ENCODE measurements at regions not wholly inside any gene's neighbourhood (a gene's known extent, or its start where the extent isn't known, plus 50 kb on each side); places are given as distances from the start of the nearest gene placed in this dataset.

DNA sequence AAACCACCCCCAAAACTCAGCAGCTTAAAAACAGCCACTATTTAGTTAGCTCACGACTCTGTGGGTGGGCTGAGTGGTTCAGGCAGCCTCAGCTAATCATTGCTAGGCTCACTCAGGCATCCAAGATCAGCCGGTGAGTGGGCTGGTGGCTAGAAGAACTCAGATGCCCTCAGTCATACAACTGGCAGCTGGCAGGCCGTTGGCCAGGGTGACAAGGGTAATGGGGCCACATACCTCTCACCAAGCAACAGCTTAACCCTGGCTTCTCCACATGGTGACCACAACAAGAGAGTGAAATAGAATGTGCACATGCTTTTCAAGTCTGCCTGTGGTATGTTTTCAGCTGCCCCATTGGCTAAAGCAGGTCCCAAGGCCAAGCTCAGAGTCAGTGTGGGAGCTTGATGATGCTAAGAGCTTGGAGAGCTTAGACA lies 435.4 kb upstream of the TSHZ3 start:
- no peak for DNase-seq (ENCODE audit: low read depth in 2 of 2)

DNA sequence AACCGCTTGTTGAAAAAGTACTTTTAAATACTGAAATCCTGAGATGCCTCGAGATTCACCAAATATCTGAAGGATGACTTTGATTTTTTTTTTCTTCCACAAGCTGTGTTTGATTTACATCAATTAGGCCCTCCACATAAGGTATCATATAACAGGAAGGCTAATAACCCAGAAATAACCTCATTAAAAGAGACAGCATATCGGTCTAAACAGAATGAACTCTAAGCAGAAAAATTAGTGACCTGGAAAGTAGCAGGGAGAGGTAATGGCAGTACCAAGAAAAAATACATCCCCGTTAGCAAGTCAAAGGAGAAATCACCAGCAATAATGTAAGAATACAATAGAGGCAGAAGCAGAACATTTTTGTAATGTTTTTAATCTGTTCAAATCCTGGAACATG lies 452.4 kb upstream of the TSHZ3 start:
- DNase-seq (ENCODE audit: low read depth in 2 of 2), result no peak

DNA sequence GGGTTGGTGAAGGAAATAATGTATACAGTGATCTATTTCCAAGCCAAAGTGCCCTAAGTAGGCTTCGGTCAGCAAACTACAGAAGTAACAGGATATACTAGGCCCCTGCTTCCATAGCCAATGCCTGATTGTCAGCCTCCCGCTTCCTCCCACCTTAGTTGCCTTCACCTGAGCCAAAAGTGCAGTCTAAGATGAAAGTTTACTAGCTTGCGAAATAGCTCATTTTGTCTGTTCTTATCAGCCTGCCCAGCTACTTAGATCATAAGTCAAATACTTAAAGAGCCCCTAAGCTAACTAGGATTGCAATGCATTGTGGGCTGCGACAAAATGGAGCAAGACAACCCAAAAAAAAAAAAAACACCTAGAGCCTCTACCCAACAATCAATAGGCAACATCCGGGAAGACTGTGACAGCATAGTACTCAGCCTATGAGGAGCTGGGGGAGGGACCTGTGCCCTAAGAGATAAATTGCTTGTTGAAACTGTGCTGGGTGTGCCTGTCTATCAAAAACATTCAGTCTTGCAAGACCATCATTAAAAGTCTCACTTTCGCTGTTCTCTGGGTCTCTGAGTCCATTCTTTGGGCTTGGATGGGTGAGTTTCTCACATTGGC lies 454.7 kb upstream of the TSHZ3 start:
- DNase-seq (ENCODE audit: low read depth in 2 of 2), result no peak

DNA sequence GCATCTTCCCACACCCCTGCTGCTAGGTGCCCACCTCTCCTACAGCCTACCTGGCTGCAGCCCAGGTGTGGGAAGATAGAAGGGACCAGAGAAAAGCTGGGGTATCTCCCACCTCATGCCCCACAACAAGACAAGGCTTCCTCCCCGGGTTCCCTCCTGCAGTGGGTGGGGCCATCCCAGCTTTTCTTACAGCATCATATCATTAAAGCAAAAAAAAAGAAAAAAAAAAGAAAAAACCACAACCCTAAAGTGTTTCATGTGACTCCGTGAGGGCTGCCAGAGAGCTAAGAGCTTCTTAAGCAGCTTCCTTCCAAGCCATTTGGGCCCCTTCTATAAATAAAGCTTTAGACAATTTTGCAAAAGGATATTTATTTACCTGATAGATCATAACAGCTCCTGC lies 455.4 kb upstream of the TSHZ3 start:
- DNase-seq (ENCODE audit: low read depth in 2 of 2), result no peak

DNA sequence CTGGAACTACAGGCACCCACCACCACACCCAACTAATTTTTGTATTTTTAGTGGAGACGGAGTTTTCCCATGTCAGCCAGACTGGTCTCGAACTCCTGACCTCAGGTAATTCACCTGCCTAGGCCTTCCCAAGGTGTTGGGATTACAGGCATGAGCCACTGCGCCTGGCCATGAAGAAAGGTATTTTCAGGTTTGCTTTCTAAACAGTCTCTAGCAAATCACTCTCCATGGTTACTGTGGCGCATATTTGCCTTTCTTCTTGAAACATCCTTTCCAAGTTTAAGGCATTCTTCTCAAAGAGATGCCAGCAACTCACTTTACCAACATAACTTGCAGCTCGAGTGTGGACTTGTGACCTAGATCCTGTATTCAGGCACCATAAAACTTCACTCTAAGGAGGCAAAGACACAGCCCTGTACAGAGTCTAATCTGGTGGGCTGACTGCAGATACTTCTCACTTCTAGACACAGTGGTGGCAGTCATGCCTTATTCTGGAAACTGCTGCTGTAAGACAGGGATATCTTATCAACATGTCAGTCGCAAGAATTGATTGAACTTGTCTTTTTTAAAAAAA lies 461.4 kb upstream of the TSHZ3 start:
- DNase-seq (ENCODE audit: low read depth in 2 of 2), result no peak

DNA sequence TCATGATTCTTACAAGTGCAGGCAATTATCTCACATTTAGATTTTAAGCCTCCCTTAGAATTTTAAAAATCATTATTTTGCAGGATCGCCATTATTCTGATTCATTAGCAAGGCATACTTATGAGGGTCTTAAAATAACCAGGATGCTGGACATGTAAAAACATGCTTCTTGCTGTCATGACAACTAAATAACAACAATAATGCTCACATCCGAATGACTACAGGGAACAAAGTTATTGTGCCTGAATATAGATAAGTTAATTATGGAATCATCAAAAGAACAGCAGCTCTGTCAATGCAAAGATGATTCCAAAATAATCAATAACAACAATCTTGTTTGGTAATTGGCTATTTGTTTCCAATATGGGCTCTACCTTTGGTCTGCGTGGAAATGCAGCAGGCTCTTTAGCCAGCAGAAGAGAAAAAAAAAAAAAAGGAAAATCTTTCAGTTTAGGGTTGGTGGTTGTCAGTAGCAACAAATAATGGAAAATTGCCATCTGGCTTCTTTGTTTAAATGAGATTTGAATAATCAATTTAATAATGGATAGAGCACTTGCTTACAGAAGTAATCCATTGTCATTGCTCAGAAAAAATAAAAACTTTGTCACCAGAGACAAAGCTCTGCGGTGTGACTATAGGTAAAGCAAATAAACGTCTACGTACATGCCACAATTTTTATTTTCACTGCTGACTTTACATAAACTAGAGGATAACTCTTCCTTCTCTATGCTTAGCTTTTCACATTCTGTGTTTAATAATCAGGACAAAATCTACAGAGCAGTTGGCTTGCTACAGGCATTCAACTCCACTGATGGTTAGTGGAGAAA lies 468.9 kb upstream of the TSHZ3 start:
- no peak for DNase-seq (ENCODE audit: low read depth in 2 of 2)

DNA sequence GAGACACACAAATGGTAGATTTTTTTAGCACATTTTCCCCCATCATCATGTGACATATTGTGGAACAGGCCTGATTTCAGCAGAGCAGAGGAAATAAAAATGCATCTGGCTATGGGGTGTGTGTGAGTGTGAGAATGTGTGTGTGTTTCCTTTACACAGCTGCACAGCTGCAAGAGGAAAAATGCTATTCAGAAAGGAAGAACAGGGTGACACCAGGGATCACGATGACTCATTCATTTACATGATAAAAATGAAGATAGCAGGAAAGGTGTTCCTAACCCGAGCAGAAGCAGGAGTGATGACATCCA lies 469.5 kb upstream of the TSHZ3 start:
- DNase-seq (ENCODE audit: low read depth in 2 of 2), result no peak

DNA sequence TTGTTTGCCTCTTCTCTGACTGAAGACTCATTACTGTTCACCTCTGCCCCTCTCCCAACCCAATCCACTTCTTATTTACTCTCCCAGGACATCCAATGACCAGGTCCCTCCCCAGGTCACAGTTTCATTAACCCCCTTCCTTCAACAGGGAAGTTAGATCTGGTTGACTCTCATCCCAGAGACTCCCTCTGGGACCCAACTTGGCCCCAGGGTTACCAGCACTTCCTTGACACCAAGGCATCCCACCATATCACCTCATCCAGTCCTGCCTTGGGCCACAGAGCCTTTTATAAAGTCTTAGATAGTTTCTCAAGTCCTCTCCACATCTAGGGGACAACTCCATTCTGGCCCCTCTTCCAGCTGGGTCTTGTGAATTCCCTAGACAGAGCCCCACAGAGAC lies 470.6 kb upstream of the TSHZ3 start:
- DNase-seq (ENCODE audit: low read depth in 2 of 2), result no peak

DNA sequence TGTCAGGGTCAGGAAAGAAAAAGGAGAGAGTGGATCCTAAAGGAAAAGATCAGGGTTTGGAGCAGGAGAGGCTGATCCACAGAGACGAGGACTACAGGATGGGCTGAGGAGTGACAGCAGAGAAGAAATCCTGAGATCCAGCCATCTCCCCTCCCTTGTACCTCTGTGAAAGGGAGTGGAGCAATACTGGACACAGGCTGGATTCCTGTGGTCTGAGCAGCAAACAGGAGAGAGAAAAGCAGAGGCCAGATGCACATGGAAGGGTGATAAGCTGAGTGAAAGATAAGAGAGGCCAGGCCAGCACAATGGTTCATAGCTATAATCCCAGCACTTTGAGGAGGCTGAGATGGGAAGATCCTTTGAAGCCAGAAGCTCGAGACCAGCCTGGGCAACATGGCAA lies 472.1 kb upstream of the TSHZ3 start:
- no peak for DNase-seq (ENCODE audit: low read depth in 2 of 2)

DNA sequence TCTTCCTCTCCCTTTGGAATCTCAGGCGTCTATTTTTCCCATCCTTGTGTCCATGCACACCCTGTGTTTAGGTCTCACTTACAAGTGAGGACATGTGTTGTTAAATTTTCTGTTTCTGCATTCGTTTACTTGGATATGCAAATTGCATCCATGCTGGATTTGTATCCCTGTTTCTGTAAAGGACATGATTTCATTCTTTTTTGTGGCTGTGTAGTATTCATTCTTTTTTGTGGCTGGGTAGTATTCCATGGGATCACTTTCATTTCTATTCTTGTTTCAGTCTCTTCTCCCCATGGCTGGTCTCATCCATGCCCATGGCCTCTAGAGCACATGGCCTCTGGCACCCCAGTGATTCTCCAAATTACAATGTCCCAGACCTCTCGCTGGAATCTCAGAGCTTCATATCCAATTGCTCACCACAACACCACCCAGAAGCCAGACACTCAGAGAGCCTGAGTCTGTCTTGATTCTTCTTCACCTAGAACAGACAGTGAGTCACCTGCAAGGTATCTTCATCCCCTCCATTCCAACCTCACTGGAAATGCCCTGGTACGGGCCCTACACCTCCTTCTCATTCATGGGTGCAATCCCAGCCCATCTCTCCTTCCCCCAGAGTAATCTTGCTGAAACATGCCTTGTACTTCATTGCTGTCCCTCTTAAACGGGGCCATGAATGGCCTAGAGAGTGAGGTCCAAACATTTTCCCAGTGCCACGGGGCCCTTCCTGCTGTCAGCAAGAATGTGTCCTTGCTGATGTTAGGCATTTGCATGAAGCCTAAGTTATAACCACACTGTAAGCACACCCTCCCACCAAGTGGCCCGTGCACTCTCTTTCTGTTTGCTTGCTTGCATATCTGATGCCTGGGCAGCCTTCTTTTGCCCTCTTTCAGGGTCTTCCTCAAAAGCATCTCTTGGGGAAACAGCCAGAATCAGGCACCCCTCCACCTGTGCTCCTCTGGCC lies 476.2 kb upstream of the TSHZ3 start:
- no peak for DNase-seq (ENCODE audit: low read depth in 2 of 2)

DNA sequence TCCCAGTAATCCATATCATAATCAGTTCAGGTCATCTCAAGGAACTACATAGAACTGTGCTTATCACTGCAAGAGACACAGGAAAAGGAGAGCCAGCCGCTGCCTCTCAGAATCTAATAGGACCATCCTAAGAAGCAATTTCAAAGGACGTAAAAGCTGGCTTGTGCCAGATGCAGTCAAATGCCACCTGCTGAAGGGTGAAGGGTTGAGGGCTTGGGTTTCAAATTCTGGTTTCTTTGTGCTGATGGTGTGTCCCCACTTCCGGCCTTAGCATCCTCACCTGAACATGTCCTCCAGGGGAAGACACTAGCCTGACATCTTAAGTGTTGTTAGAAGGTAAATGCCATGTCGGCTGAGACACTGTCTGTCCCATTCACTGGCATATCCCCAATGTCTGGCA lies 477.1 kb upstream of the TSHZ3 start:
- no peak for DNase-seq (ENCODE audit: low read depth in 2 of 2)

DNA sequence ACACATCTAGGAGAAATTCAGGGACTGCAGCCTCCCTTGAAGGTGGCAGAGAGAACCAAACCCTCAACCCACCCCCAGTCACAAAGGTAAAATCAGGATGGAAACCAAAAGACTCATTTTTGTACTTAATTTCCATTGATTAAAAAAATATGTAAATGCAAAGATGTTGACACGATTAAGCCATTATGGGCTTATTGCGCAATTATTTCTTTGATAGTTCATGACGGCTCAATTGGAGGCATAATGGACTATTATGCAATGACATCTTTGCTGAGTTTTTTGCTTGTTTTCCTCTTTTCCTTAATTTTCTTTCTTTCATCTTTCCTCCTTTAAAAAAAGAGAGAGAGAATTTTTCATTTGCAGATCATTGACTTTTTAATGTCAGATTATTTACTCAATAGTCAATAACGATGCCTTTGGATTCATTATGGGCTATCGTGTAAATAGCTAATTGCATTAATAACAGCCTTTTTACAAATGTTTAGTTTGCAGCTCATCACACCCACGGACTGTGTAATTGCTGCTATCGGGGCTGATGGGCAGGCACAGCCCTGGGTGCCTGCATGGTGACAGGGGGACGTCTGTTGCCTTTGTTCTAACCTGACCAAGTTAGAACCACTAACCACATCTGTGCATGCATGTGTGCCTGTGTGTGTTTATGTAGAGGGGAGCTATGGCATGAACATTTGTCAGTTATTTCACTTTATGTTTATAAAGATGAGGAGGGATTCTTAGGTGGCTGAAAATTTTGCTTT lies 482.4 kb upstream of the TSHZ3 start:
- no peak for DNase-seq (ENCODE audit: low read depth in 2 of 2)

DNA sequence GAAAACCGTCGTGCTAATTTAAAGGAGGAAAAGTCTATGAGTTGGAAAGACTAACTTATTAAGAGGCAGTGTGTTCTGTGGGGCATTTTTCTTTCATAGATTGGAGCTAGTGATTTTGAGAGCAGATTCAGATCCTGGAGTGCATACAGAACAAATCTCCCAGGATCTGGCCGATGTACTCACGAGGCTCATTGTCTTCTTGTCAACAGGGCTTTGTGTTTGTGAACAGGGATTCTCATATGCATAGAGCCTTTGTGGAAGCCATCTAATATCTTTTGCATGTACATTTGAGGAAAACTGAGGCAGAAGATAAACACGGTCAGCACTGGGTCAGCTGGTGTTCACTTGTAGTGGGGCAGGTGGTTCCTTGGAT lies 482.9 kb upstream of the TSHZ3 start:
- DNase-seq (ENCODE audit: low read depth in 2 of 2), result no peak

DNA sequence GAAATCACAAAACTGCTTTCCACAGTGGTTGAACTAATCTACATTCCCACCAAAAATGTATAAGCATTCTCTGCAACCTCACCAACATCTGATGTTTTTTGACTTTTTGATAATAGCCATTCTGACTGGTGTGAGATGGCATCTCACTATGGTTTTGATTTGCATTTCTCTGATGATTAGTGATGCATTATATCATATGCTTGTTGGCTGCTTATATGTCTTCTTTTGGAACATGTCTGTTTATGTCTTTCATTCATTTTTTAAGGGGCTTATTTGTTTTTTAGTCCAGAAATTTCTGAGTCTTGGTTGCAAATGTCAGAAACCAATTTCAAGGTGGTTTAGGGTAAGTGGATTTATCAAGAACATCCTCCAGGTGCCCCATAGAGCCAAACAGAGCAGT lies 484.8 kb upstream of the TSHZ3 start:
- no peak for DNase-seq (ENCODE audit: low read depth in 2 of 2)

DNA sequence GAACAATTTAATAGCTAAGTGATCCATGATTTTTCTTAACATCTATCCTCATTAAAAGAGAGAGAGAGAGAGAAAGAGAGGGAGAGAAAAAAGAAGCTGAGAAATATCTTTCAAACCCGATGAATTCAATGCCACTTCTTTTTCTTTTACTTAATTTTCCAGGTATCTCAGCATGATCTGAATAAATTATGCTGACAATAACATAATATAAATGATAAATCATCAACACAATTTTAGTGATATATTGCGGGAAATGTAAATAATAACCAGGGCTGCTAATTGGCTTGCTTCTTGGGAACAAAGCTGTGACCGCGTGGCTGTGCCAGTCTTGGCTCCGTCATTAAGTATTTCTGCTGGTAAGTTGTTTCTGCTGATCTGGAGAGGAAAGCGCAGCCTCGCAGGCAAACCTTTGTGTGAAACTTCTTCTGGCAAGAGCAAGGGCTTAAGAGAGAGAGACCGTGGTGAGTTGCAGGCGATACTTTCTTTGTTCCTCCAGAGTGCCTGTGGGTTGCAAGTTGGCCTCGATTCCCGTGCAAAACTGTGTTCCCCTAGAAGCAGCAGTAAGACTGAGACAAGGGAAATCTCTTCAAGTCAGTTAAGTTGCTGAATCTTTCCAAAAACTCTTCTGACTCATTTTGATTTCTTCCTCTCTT lies 489.1 kb upstream of the TSHZ3 start:
- no peak for DNase-seq (ENCODE audit: low read depth in 2 of 2)

DNA sequence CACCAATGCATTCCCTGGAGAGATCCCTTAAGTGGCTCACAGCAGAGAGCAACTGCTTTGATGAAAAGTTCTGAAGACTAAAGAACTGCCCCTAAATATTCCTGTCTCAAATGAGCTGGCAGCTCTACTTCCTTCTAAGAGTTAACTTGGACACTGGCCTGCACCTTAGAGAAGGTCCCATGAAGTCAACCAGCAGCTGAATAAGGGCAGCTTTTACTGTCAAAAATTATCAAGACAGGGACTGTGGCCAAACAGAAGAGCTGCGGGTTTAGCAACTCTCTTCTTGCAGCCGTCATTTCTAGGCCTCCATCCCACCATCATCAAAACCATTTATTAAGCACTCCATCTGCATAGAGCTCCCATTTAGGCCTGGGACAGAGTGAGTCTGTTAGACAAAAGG lies 491.1 kb upstream of the TSHZ3 start:
- DNase-seq (ENCODE audit: low read depth in 2 of 2), result no peak

DNA sequence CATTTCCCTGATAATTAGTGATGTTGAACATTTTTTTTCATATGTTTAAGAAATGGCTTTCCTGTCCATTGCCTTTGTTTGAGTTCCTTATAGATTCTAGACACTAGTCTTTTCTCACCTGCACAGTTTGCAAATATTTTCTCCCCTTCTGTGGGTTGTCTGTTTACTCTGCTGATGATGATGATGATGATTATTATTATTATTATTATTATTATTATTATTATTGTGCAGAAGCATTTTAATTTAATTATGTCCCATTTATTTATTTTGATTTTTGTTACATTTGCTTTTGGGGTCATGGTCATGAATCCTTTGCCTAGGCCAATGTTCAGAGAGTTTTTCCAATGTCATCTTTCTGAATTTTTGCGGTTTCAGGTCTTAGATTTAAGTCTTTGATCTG lies 492.5 kb upstream of the TSHZ3 start:
- no peak for DNase-seq (ENCODE audit: low read depth in 2 of 2)

DNA sequence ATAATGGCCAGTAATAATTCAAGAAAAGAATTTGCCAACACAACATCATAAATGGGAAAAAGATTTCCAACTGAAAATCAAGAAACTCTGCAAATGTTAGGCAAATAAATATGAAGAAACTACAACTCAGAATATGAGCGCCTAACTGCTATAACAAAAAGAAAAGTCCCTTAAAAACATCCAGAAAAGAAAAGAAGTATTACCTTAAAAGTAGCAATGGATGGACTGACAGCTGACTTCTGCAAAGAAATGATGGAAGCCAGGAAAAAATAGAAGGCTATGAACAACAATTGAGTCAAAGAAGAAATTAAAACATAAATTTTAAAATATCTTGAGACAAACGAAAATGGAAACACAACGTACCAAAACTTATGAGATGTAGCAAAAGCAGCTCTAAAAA lies 482.3 kb upstream of the ZNF507 start:
- no peak for DNase-seq (ENCODE audit: low read depth in 2 of 2)

DNA sequence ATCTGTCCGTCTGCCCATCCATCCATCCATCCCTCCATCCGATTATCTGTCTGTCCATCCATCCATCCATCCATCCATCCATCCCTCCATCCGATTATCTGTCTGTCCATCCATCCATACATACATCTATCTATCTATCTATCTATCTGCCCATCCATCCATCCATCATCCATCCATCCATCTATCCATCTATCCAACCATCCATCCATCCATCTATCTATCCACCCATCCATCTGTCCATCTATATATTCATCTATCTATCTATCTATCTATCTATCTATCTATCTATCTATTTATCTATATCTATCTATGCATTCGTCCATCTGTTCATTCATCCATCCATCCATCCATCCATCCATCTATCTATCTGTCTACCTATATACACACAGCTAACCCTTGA lies 471.1 kb upstream of the ZNF507 start:
- DNase-seq (ENCODE audit: low read depth in 2 of 2), result no peak

DNA sequence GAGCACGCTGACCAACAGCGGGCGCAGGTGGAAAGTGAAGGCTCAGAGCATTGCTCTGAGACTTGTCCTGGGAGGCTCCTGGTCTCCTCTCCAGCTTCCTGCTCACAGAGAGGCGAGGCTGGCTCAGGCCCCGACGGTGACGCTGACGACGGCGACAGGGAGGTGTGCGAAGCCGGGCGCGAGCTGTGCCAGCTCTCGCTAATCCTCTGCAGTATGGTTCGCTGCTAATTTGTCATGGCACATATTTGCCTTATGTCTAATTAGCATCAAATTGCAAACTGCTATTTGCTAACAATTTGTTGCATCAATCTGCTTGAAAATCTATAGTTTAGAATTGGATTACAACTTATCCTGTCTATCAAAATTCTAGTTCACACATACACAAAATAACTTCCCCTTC lies 469.8 kb upstream of the ZNF507 start:
- no peak for DNase-seq (ENCODE audit: low read depth in 2 of 2)

DNA sequence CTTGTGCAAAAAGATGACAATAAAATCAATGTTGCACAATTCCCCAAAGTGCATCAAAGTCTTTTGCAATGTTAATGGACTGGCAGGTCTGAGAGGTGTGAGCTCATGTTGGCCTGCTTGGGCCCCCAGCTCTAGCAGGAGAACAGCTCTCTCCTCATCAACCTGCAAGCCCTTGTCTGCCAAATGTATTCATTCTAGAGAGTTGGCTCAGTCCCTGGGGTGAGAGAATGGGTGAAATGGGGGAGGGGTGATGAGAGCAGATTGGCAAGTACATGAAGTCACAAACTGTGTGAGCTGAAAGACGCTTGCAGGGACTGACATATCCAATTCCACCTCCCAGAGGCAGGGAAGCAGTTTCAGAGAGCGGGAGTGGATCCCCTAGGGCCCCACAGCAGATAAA lies 465.1 kb upstream of the ZNF507 start:
- DNase-seq (ENCODE audit: low read depth in 2 of 2), result no peak

Data from stimulated activated CD4-positive, alpha-beta T cell treated with anti-CD3 and anti-CD28 coated beads, Interleukin-1b, Interleukin-23, amount 100 ng/mL, for 4 hours (primary cell).